Neural progenitor cell (in vitro differentiated cells): ENCODE measurements at regions not wholly inside any gene's neighbourhood (a gene's known extent, or its start where the extent isn't known, plus 50 kb on each side); places are given as distances from the start of the nearest gene placed in this dataset.

Experiments used
- CTCF ChIP-seq: fragments of 200-600 bp; sonication (generic); IDR thresholded peaks from 2 replicates; pipeline ENCODE4 v1.5.1; 2017; ENCODE audit warnings: antibody characterized with exemption, mild to moderate bottlenecking
- EZH2 ChIP-seq: fragments of 200-600 bp; sonication (generic); IDR thresholded peaks from 2 replicates; pipeline ENCODE4 v1.6.1; 2017; ENCODE audit warnings: antibody characterized with exemption, mild to moderate bottlenecking, moderate library complexity
- EZH2phosphoT487 ChIP-seq: fragments of 200-600 bp; sonication (generic); IDR thresholded peaks from 2 replicates; pipeline ENCODE4 v1.6.1; 2017; ENCODE audit warnings: antibody characterized with exemption

DNA sequence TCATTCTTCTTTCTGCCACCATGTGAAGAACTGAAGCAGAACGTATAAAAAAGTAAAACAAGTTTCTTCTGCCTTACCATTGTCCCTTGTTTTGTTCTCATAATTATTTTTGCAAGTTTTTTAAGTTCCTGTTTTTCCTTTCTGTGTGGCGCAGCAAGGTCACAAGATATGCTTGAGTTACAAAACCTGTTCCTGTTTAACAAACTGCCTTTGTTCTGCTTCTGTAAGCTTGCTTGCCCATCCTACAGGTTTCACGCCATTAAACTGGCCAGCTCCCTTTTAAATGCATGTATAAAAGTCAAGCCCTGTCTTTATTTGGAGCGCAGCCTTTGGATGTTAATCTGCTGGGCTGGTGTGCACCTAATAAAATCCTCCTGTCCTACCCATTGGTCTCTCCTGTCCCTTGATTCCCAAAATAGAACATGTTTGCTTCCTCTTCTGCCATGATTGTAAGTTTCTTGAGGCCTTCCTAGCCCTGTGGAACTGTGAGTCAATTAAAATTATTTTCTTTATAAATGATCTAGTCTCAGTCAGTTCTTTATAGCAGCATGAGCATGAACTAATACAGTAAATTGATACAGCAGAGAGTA, 1115.4 kb downstream of the SLITRK1 start:
- TF ChIP-seq CTCF (no peak), EZH2phosphoT487 (no peak), EZH2 (no peak)
